Astrocyte of the spinal cord (primary cell): ENCODE measurements at regions not wholly inside any gene's neighbourhood (a gene's known extent, or its start where the extent isn't known, plus 50 kb on each side); places are given as distances from the start of the nearest gene placed in this dataset.

Source experiments
- DNase-seq: peaks from one replicate; pipeline ENCODE4 v3.0.0; 2011; ENCODE audit warnings: low read depth, low spot score
- H3K4me3 ChIP-seq: 2 replicates; pipeline ENCODE4 v1.5.1; 2011; ENCODE audit warnings: low read depth, mild to moderate bottlenecking, low read length, moderate library complexity
- CTCF ChIP-seq: IDR thresholded peaks from 2 replicates; pipeline ENCODE4 v1.5.1; 2012; ENCODE audit warnings: low read depth, mild to moderate bottlenecking, low read length, inconsistent platforms
- in situ Hi-C: cut with HindIII; loops from 2 replicates; pipeline ENCODE4 v1.10.0; 2017; ENCODE audit warnings: low sequenced_read_pairs

GRCh38 chr11:29353833-29354232 is 663.0 kb downstream of the KCNA4 start:
- in situ Hi-C loops = no loop called here
- no peak for DNase-seq
- no peak overlapping the region for H3K4me3 ChIP-seq
- no peak for TF ChIP-seq CTCF

GRCh38 chr11:29352273-29352795 is 664.5 kb downstream of the KCNA4 start:
- in situ Hi-C loops = no loop called here
- DNase-seq = no peak
- TF ChIP-seq CTCF = no peak

GRCh38 chr11:29351301-29351873 is 665.4 kb downstream of the KCNA4 start:
- TF ChIP-seq CTCF = no peak
- in situ Hi-C loops = no loop called here
- no peak for DNase-seq
- H3K4me3 ChIP-seq = no peak overlapping the region

More at GRCh38 chr11:29352273-29352795, 664.5 kb downstream of the KCNA4 start:
- H3K4me3 ChIP-seq = no peak overlapping the region

GRCh38 chr11:29343465-29344333 is 673.1 kb downstream of the KCNA4 start:
- no peak overlapping the region for H3K4me3 ChIP-seq
- peak; percentile 36 for DNase-seq
- TF ChIP-seq CTCF = peak; percentile 96
- in situ Hi-C loops = loop anchor here (25.0 kb wide), 1 partner anchor 1631 kb away; the partner anchor contains the start of gene BDNF

GRCh38 chr11:29336727-29337575 is 679.9 kb downstream of the KCNA4 start:
- peak; percentile 40 for DNase-seq
- in situ Hi-C loops = loop anchor here (25.0 kb wide), 1 partner anchor 1625 kb away; the partner anchor contains the start of gene BDNF
- TF ChIP-seq CTCF = no peak
- no peak overlapping the region for H3K4me3 ChIP-seq

- in situ Hi-C loops = loop anchor here (25.0 kb wide), 1 partner anchor 1622 kb away; the partner anchor contains the start of gene BDNF
- H3K4me3 ChIP-seq = no peak overlapping the region
- no peak for DNase-seq
- no peak for TF ChIP-seq CTCF
Measured at GRCh38 chr11:29334776-29335130, 682.1 kb downstream of the KCNA4 start.
